ENCODE measurements at regions not wholly inside any gene's neighbourhood (a gene's known extent, or its start where the extent isn't known, plus 50 kb on each side); places are given as distances from the start of the nearest gene placed in this dataset.

GRCh38 chr18:56323673-56324072 lies 314.7 kb downstream of the TXNL1 start:
- no peak for FAIRE-seq
- DNase-seq (ENCODE audit: insufficient read length, low spot score) = no peak
- TF ChIP-seq POLR2AphosphoS5 (IDR thresholded peaks at IDR 0.05; ENCODE audit: low read depth, low read length) (no peak), SPI1 (IDR thresholded peaks at IDR 0.05; ENCODE audit: low read depth, low read length) (no peak), PAX5 (IDR thresholded peaks at IDR 0.05; ENCODE audit: insufficient read depth, low read length, severe bottlenecking) (no peak), TAF1 (IDR thresholded peaks at IDR 0.05; ENCODE audit: low read depth, low read length) (no peak), POLR2A (IDR thresholded peaks at IDR 0.05; ENCODE audit: low read depth, low read length) (no peak), POU2F2 (IDR thresholded peaks at IDR 0.05; ENCODE audit: low read depth, low read length) (no peak)

- no peak for FAIRE-seq
- TF ChIP-seq POLR2AphosphoS5 (IDR thresholded peaks at IDR 0.05; ENCODE audit: low read depth, low read length) = no peak
- TF ChIP-seq POLR2A (IDR thresholded peaks at IDR 0.05; ENCODE audit: low read depth, low read length) = no peak
- no peak for TF ChIP-seq TAF1 (IDR thresholded peaks at IDR 0.05; ENCODE audit: low read depth, low read length)
- TF ChIP-seq PAX5 (IDR thresholded peaks at IDR 0.05; ENCODE audit: insufficient read depth, low read length, severe bottlenecking) = no peak
- TF ChIP-seq SPI1 (IDR thresholded peaks at IDR 0.05; ENCODE audit: low read depth, low read length) = no peak
- TF ChIP-seq POU2F2 (IDR thresholded peaks at IDR 0.05; ENCODE audit: low read depth, low read length) = no peak
- DNase-seq (ENCODE audit: insufficient read length, low spot score) = no peak
These were observed 316.0 kb downstream of the TXNL1 start for GRCh38 chr18:56322406-56322805.

GRCh38 chr18:56321470-56321869 lies 316.9 kb downstream of the TXNL1 start:
- TF ChIP-seq POLR2AphosphoS5 (IDR thresholded peaks at IDR 0.05; ENCODE audit: low read depth, low read length) = no peak
- TF ChIP-seq POU2F2 (IDR thresholded peaks at IDR 0.05; ENCODE audit: low read depth, low read length) = no peak
- TF ChIP-seq SPI1 (IDR thresholded peaks at IDR 0.05; ENCODE audit: low read depth, low read length) = no peak
- DNase-seq (ENCODE audit: insufficient read length, low spot score) (no peak), FAIRE-seq (no peak)

- FAIRE-seq = no peak
- TF ChIP-seq POU2F2 (IDR thresholded peaks at IDR 0.05; ENCODE audit: low read depth, low read length) = no peak
These were observed 318.4 kb downstream of the TXNL1 start for GRCh38 chr18:56319953-56320352.

GRCh38 chr18:56316727-56317126 lies 321.7 kb downstream of the TXNL1 start:
- no peak for TF ChIP-seq TAF1 (IDR thresholded peaks at IDR 0.05; ENCODE audit: low read depth, low read length)
- TF ChIP-seq POLR2A (IDR thresholded peaks at IDR 0.05; ENCODE audit: low read depth, low read length) = no peak
- FAIRE-seq = no peak
- DNase-seq (ENCODE audit: insufficient read length, low spot score) = no peak

More at GRCh38 chr18:56319953-56320352, 318.4 kb downstream of the TXNL1 start:
- DNase-seq (ENCODE audit: insufficient read length, low spot score) = no peak

- FAIRE-seq (no peak), DNase-seq (ENCODE audit: insufficient read length, low spot score) (no peak)
- TF ChIP-seq SPI1 (IDR thresholded peaks at IDR 0.05; ENCODE audit: low read depth, low read length) (no peak), POU2F2 (IDR thresholded peaks at IDR 0.05; ENCODE audit: low read depth, low read length) (no peak), POLR2A (IDR thresholded peaks at IDR 0.05; ENCODE audit: low read depth, low read length) (no peak), POLR2AphosphoS5 (IDR thresholded peaks at IDR 0.05; ENCODE audit: low read depth, low read length) (no peak), TAF1 (IDR thresholded peaks at IDR 0.05; ENCODE audit: low read depth, low read length) (no peak), PAX5 (IDR thresholded peaks at IDR 0.05; ENCODE audit: insufficient read depth, low read length, severe bottlenecking) (no peak)
These were observed 323.0 kb downstream of the TXNL1 start for GRCh38 chr18:56315363-56315762.

- DNase-seq (ENCODE audit: insufficient read length, low spot score) = no peak
- TF ChIP-seq SPI1 (IDR thresholded peaks at IDR 0.05; ENCODE audit: low read depth, low read length) (no peak), POU2F2 (IDR thresholded peaks at IDR 0.05; ENCODE audit: low read depth, low read length) (no peak), POLR2A (IDR thresholded peaks at IDR 0.05; ENCODE audit: low read depth, low read length) (no peak), TAF1 (IDR thresholded peaks at IDR 0.05; ENCODE audit: low read depth, low read length) (no peak), POLR2AphosphoS5 (IDR thresholded peaks at IDR 0.05; ENCODE audit: low read depth, low read length) (no peak), PAX5 (IDR thresholded peaks at IDR 0.05; ENCODE audit: insufficient read depth, low read length, severe bottlenecking) (no peak)
- FAIRE-seq = no peak
These were observed 324.0 kb downstream of the TXNL1 start for GRCh38 chr18:56314396-56314795.

- DNase-seq (ENCODE audit: insufficient read length, low spot score) (no peak), FAIRE-seq (no peak)
- TF ChIP-seq SPI1 (IDR thresholded peaks at IDR 0.05; ENCODE audit: low read depth, low read length) = no peak
- TF ChIP-seq POU2F2 (IDR thresholded peaks at IDR 0.05; ENCODE audit: low read depth, low read length) = no peak
- no peak for TF ChIP-seq POLR2A (IDR thresholded peaks at IDR 0.05; ENCODE audit: low read depth, low read length)
- TF ChIP-seq PAX5 (IDR thresholded peaks at IDR 0.05; ENCODE audit: insufficient read depth, low read length, severe bottlenecking) = no peak
- TF ChIP-seq TAF1 (IDR thresholded peaks at IDR 0.05; ENCODE audit: low read depth, low read length) = no peak
- TF ChIP-seq POLR2AphosphoS5 (IDR thresholded peaks at IDR 0.05; ENCODE audit: low read depth, low read length) = no peak
These were observed 325.6 kb downstream of the TXNL1 start for GRCh38 chr18:56312551-56313335.

- TF ChIP-seq POLR2AphosphoS5 (IDR thresholded peaks at IDR 0.05; ENCODE audit: low read depth, low read length) = no peak
- TF ChIP-seq PAX5 (IDR thresholded peaks at IDR 0.05; ENCODE audit: insufficient read depth, low read length, severe bottlenecking) = no peak
- no peak for TF ChIP-seq SPI1 (IDR thresholded peaks at IDR 0.05; ENCODE audit: low read depth, low read length)
- TF ChIP-seq TAF1 (IDR thresholded peaks at IDR 0.05; ENCODE audit: low read depth, low read length) = no peak
- no peak for TF ChIP-seq POU2F2 (IDR thresholded peaks at IDR 0.05; ENCODE audit: low read depth, low read length)
- no peak for TF ChIP-seq POLR2A (IDR thresholded peaks at IDR 0.05; ENCODE audit: low read depth, low read length)
- DNase-seq (ENCODE audit: insufficient read length, low spot score) (no peak), FAIRE-seq (no peak)
These were observed 329.3 kb downstream of the TXNL1 start for GRCh38 chr18:56309104-56309503.

- TF ChIP-seq PAX5 (IDR thresholded peaks at IDR 0.05; ENCODE audit: insufficient read depth, low read length, severe bottlenecking) = no peak
- no peak for TF ChIP-seq POU2F2 (IDR thresholded peaks at IDR 0.05; ENCODE audit: low read depth, low read length)
- no peak for TF ChIP-seq SPI1 (IDR thresholded peaks at IDR 0.05; ENCODE audit: low read depth, low read length)
- no peak for TF ChIP-seq POLR2A (IDR thresholded peaks at IDR 0.05; ENCODE audit: low read depth, low read length)
- no peak for TF ChIP-seq POLR2AphosphoS5 (IDR thresholded peaks at IDR 0.05; ENCODE audit: low read depth, low read length)
- TF ChIP-seq TAF1 (IDR thresholded peaks at IDR 0.05; ENCODE audit: low read depth, low read length) = no peak
- no peak for FAIRE-seq
- DNase-seq (ENCODE audit: insufficient read length, low spot score) = no peak
These were observed 330.8 kb downstream of the TXNL1 start for GRCh38 chr18:56307354-56308170.

Data from GM12891 (cell line).